Sigmoid colon (tissue), 4 donors: ENCODE measurements at regions not wholly inside any gene's neighbourhood (a gene's known extent, or its start where the extent isn't known, plus 50 kb on each side); places are given as distances from the start of the nearest gene placed in this dataset.

Experiments
- EP300 ChIP-seq, 4 donors: sonication (generic); formaldehyde crosslinking; IDR thresholded peaks; one replicate each; pipeline ENCODE4 v1.6.1; 2017; ENCODE audit warnings: antibody characterized with exemption in 4 of 4
- POLR2AphosphoS5 ChIP-seq, 4 donors: sonication (generic); formaldehyde crosslinking; IDR thresholded peaks; one replicate each; pipeline ENCODE4 v1.6.1; 2017; ENCODE audit warnings: antibody characterized with exemption in 4 of 4
- TF ChIP-seq, protein P1 (sequence below), 4 experiments: fragments of 450-650 bp in 3 of 4; fragments of 200-600 bp in 1 of 4; IDR thresholded peaks; one replicate each; pipeline ENCODE4 v1.5.1; 2016 to 2019; ENCODE audit warnings: antibody characterized with exemption in 4 of 4, mild to moderate bottlenecking in 3 of 4, moderate library complexity in 2 of 4

DNA sequence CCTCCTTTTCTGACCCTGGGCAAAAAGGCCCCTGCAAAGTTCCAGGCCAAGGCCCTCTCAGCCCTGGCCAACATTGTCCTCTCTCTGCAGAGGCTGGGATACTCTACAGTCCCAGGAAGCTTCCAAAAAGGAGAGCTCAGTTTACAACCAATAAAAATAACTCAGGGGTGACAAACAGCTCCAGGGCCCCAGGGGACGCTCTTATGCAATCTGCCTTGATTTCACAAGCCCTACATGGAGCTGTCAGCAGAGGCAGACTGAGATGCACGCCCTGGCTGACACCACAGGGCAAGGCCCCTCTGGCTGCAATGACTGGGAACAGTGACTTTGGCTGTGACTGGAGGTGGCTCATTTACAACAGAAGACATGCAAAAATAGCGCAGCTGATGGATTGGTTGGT lies 129.0 kb upstream of the MED13L start:
- TF ChIP-seq, protein P1, sequence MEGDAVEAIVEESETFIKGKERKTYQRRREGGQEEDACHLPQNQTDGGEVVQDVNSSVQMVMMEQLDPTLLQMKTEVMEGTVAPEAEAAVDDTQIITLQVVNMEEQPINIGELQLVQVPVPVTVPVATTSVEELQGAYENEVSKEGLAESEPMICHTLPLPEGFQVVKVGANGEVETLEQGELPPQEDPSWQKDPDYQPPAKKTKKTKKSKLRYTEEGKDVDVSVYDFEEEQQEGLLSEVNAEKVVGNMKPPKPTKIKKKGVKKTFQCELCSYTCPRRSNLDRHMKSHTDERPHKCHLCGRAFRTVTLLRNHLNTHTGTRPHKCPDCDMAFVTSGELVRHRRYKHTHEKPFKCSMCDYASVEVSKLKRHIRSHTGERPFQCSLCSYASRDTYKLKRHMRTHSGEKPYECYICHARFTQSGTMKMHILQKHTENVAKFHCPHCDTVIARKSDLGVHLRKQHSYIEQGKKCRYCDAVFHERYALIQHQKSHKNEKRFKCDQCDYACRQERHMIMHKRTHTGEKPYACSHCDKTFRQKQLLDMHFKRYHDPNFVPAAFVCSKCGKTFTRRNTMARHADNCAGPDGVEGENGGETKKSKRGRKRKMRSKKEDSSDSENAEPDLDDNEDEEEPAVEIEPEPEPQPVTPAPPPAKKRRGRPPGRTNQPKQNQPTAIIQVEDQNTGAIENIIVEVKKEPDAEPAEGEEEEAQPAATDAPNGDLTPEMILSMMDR (IDR thresholded peaks at IDR 0.05): no peak
- TF ChIP-seq POLR2AphosphoS5 (IDR thresholded peaks at IDR 0.05): peak; percentile 78 to 85 (median 80)
- TF ChIP-seq EP300 (IDR thresholded peaks at IDR 0.05): peak in 2 of 4 donors; percentile 35 to 38
